Left kidney (tissue), 1 donor: ENCODE measurements at regions not wholly inside any gene's neighbourhood (a gene's known extent, or its start where the extent isn't known, plus 50 kb on each side); places are given as distances from the start of the nearest gene placed in this dataset.
"Not testable (repeated sequence)": the region's sequence is repeated elsewhere in the genome, so short reads cannot be mapped to it uniquely, and the experiment has no call there.

ENCODE experiments used
- DNase-seq: peaks from one replicate; pipeline ENCODE4 v3.0.0-alpha.2; 2013

- DNase-seq: no peak
Measured at GRCh38 chr7:68244389-68244788, 1247.8 kb downstream of the TYW1 start.

- no peak for DNase-seq
Measured at GRCh38 chr7:68245688-68246087, 1249.1 kb downstream of the TYW1 start.

- DNase-seq: peak; percentile 59
Measured at GRCh38 chr7:68246189-68246633, 1249.6 kb downstream of the TYW1 start.

- no peak for DNase-seq
Measured at GRCh38 chr7:68247126-68247525, 1250.5 kb downstream of the TYW1 start.

- DNase-seq: no peak
Measured at GRCh38 chr7:68247571-68247970, 1250.9 kb downstream of the TYW1 start.

GRCh38 chr7:68248973-68249372, 1252.3 kb downstream of the TYW1 start:
- no peak for DNase-seq

- DNase-seq: no peak
Measured at GRCh38 chr7:68249611-68250010, 1253.0 kb downstream of the TYW1 start.

GRCh38 chr7:68250143-68250542, 1253.5 kb downstream of the TYW1 start:
- DNase-seq: no peak

GRCh38 chr7:68254815-68255214, 1258.2 kb downstream of the TYW1 start:
- DNase-seq: not testable (repeated sequence)

- no peak for DNase-seq
Measured at GRCh38 chr7:68256295-68256694, 1259.7 kb downstream of the TYW1 start.

GRCh38 chr7:68258609-68259008, 1262.0 kb downstream of the TYW1 start:
- DNase-seq: peak; percentile 29

GRCh38 chr7:68265258-68265657, 1268.6 kb downstream of the TYW1 start:
- no peak for DNase-seq

GRCh38 chr7:68266004-68266579, 1269.5 kb downstream of the TYW1 start:
- DNase-seq: no peak

GRCh38 chr7:68267486-68267885, 1270.9 kb downstream of the TYW1 start:
- no peak for DNase-seq

GRCh38 chr7:68269405-68269804, 1272.8 kb downstream of the TYW1 start:
- DNase-seq: no peak

GRCh38 chr7:68272507-68272906, 1275.9 kb downstream of the TYW1 start:
- no peak for DNase-seq

- DNase-seq: no peak
Measured at GRCh38 chr7:68276725-68277124, 1280.1 kb downstream of the TYW1 start.

- no peak for DNase-seq
Measured at GRCh38 chr7:68279827-68280400, 1283.3 kb downstream of the TYW1 start.

- DNase-seq: no peak
Measured at GRCh38 chr7:68280931-68281330, 1284.3 kb downstream of the TYW1 start.

- no peak for DNase-seq
Measured at GRCh38 chr7:68288144-68288593, 1291.5 kb downstream of the TYW1 start.

GRCh38 chr7:68291710-68292109, 1295.1 kb downstream of the TYW1 start:
- no peak for DNase-seq

GRCh38 chr7:68295386-68295785, 1298.8 kb downstream of the TYW1 start:
- DNase-seq: no peak

GRCh38 chr7:68304536-68304935, 1293.7 kb upstream of the AUTS2 start:
- DNase-seq: no peak

GRCh38 chr7:68306692-68307107, 1291.6 kb upstream of the AUTS2 start:
- DNase-seq: no peak
